ENCODE measurements at regions not wholly inside any gene's neighbourhood (a gene's known extent, or its start where the extent isn't known, plus 50 kb on each side); places are given as distances from the start of the nearest gene placed in this dataset.

DNA sequence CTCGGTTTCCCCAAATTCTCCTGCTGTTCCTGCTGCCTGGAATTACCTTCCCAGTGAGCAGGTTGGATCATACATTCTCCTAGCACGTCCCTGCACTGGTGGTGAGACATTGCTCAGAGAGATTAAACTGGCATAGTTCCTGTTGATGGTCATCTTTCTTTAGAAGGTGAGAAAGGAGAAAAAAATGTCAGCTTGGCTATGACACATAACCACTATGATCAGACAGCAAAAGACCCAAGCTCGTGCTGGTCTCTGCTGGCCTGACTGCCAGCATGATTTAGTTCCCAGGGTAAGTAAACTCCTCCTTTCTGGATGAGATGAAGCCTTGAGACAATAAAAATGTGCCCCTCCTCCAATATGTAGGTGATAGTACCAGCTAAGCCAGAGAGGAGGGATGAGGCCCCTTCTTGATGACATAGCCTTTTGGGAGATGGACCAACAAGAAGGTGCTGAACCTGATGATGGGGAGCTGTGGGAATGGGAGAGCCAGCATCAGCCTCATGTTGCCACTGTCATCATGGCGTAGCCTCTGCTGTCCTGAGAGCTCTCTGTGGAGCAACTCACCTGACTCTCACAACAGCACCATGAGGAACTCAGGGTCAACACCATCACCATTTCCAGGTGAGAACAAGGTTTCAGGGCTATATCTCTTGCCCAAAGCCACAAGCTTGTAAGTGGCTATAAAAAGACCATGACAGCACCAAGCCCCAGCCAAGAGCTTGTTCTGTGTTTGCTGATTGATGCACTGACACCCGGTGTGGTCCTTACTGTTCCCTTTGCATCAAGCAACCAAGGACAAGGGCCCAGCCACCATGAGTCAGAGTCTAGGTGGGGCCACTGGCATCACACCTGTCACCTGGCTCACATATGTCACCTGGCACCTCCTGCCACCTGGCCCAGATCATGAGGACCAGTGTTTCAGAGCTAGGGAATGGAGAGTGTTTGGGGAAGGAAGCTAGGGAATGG lies 200.0 kb downstream of the MATN1 start:
- TF ChIP-seq, protein P1, sequence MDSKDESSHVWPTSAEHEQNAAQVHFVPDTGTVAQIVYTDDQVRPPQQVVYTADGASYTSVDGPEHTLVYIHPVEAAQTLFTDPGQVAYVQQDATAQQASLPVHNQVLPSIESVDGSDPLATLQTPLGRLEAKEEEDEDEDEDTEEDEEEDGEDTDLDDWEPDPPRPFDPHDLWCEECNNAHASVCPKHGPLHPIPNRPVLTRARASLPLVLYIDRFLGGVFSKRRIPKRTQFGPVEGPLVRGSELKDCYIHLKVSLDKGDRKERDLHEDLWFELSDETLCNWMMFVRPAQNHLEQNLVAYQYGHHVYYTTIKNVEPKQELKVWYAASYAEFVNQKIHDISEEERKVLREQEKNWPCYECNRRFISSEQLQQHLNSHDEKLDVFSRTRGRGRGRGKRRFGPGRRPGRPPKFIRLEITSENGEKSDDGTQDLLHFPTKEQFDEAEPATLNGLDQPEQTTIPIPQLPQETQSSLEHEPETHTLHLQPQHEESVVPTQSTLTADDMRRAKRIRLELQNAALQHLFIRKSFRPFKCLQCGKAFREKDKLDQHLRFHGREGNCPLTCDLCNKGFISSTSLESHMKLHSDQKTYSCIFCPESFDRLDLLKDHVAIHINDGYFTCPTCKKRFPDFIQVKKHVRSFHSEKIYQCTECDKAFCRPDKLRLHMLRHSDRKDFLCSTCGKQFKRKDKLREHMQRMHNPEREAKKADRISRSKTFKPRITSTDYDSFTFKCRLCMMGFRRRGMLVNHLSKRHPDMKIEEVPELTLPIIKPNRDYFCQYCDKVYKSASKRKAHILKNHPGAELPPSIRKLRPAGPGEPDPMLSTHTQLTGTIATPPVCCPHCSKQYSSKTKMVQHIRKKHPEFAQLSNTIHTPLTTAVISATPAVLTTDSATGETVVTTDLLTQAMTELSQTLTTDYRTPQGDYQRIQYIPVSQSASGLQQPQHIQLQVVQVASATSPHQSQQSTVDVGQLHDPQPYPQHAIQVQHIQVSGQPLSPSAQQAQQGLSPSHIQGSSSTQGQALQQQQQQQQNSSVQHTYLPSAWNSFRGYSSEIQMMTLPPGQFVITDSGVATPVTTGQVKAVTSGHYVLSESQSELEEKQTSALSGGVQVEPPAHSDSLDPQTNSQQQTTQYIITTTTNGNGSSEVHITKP (CRISPR knock-in tag; IDR thresholded peaks at IDR 0.05; ENCODE audit: low read depth) = no peak
- no peak for TF ChIP-seq ERF (CRISPR knock-in tag; IDR thresholded peaks at IDR 0.05)
- TF ChIP-seq ZNF484 (CRISPR knock-in tag; IDR thresholded peaks at IDR 0.05; ENCODE audit: borderline replicate concordance, low read depth) = no peak
- no peak for TF ChIP-seq ELF1 (CRISPR knock-in tag; IDR thresholded peaks at IDR 0.05)
- TF ChIP-seq CCAR2 (optimal IDR thresholded peaks at IDR 0.05; ENCODE audit: low read depth, low read length) = no peak
- TF ChIP-seq ZNF773 (CRISPR knock-in tag; IDR thresholded peaks at IDR 0.05; ENCODE audit: borderline replicate concordance) = no peak
- TF ChIP-seq CEBPG (CRISPR knock-in tag; IDR thresholded peaks at IDR 0.05) = no peak
- TF ChIP-seq SAP130 (CRISPR knock-in tag; IDR thresholded peaks at IDR 0.05; ENCODE audit: low read depth) = no peak
- no peak for TF ChIP-seq ZFP1 (CRISPR knock-in tag; IDR thresholded peaks at IDR 0.05)
- no peak for TF ChIP-seq SYNCRIP (IDR thresholded peaks at IDR 0.05; ENCODE audit: insufficient read depth, low read depth, low read length)
- TF ChIP-seq NFE2 (CRISPR knock-in tag; IDR thresholded peaks at IDR 0.05) = no peak
- no peak for TF ChIP-seq RFX5 (IDR thresholded peaks at IDR 0.05; ENCODE audit: low read depth, low read length)
- TF ChIP-seq ZNF678 (CRISPR knock-in tag; IDR thresholded peaks at IDR 0.05) = no peak
- no peak for TF ChIP-seq PTBP1 (IDR thresholded peaks at IDR 0.05; ENCODE audit: low read depth, low read length, poor library complexity, severe bottlenecking)
- TF ChIP-seq MED13 (CRISPR knock-in tag; IDR thresholded peaks at IDR 0.05) = no peak
- peaks cover 0 to 3% of the 10 kb centered on the region in 2 experiments; a peak in 1 of 5 replicates for H3K27me3 ChIP-seq (ENCODE audit: control insufficient read depth in 1 of 2, insufficient read depth in 2 of 2, low read length in 2 of 2)
- H2AFZ ChIP-seq (ENCODE audit: low read length) = no peak overlapping the region
- H3K9ac ChIP-seq (ENCODE audit: insufficient read depth, low read depth, low read length) = no peak overlapping the region
- BruUV-seq (replicated peaks) = no TSS peak
- H3K9me3 ChIP-seq (ENCODE audit: low read length) = no peaks in the 10 kb centered on the region
- in situ Hi-C loops (cut with HindIII; ENCODE audit: extremely low pct_ligation_motif_present, low pct_unique_long_range_greater_than_20kb) (no loop called here), intact Hi-C loops (cut with micrococcal nuclease; ENCODE audit: unreplicated experiment) (no loop called here)
- no peak for ATAC-seq
- no peaks in the 10 kb centered on the region for H3K4me1 ChIP-seq (ENCODE audit: insufficient read depth, low read length)
- WGBS (ENCODE audit: low lambda C conversion rate) = 0% methylated on average over 3 of the region's 5 CpGs
- FAIRE-seq = no peak
- no peak overlapping the region for H3K27ac ChIP-seq (ENCODE audit: extremely low read length, insufficient read depth, low read length)
- no peak for DNase-seq (ENCODE audit: low spot score)
- CTCF ChIA-PET (ENCODE audit: low intra/inter-chr PET ratio, low total read pairs) = no interaction called here
- no peak overlapping the region for H3K4me2 ChIP-seq (ENCODE audit: low read depth, low read length)
- H3K79me2 ChIP-seq (ENCODE audit: insufficient read depth, low read length) = no peaks in the 10 kb centered on the region
- H4K20me1 ChIP-seq (ENCODE audit: insufficient read depth, low read length) = no peaks in the 10 kb centered on the region
- H3K36me3 ChIP-seq (replicated peaks in 1 of 2; ENCODE audit: control insufficient read depth in 1 of 2, insufficient read depth in 2 of 2, low read length in 2 of 2) = no peaks in the 10 kb centered on the region
- POLR2A ChIA-PET = no interaction called here
- H3K4me3 ChIP-seq (replicated peaks in 1 of 3; ENCODE audit: insufficient read depth in 1 of 3, low read depth in 2 of 3, low read length in 3 of 3) = no peak overlapping the region
